ENCODE measurements at regions not wholly inside any gene's neighbourhood (a gene's known extent, or its start where the extent isn't known, plus 50 kb on each side); places are given as distances from the start of the nearest gene placed in this dataset.

DNA sequence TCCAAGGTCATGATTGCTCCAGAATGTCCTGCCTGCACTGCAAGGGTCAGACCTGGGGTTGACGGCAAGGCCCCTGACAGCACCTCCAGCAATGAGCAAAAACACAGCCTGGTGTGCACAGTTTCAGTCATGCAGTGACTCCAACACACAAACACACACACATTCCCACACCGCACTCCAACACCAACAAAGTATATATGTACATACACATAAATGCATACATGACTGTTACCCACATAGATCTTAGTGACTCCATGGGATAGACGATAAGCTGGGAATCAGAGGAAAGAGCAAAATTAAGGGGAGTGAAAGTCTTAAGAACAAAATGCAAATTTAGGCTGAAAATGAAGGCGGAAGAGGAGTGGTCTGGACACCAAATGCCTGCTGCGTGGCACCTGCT lies 112.7 kb upstream of the TEKT4 start:
- TF ChIP-seq CTCF (IDR thresholded peaks at IDR 0.05) (no peak), SIN3A (IDR thresholded peaks at IDR 0.05; ENCODE audit: borderline replicate concordance, insufficient read depth, low read depth, low read length) (no peak), POLR2AphosphoS5 (IDR thresholded peaks at IDR 0.05; ENCODE audit: low read depth, low read length) (no peak), TCF7L2 (IDR thresholded peaks at IDR 0.05; ENCODE audit: low read depth, low read length) (no peak), REST (IDR thresholded peaks at IDR 0.05; ENCODE audit: insufficient read depth in 1 of 2, low read depth in 2 of 2, low read length in 1 of 2) (no peak)

Measured in Panc1 (cell line).